NB4 (cell line): ENCODE measurements at regions not wholly inside any gene's neighbourhood (a gene's known extent, or its start where the extent isn't known, plus 50 kb on each side); places are given as distances from the start of the nearest gene placed in this dataset.

Experiments used
- DNase-seq: peaks from one replicate; pipeline ENCODE4 v3.0.0; 2010; ENCODE audit warnings: low read depth
- H3K4me3 ChIP-seq: one replicate; pipeline ENCODE4 v1.5.1; 2011; ENCODE audit warnings: mild to moderate bottlenecking, low read depth, low read length, moderate library complexity
- MYC ChIP-seq: IDR thresholded peaks from 2 replicates; pipeline ENCODE4 v1.6.1; 2011; ENCODE audit warnings: low read depth, low read length
- POLR2A ChIP-seq: IDR thresholded peaks from 2 replicates; pipeline ENCODE4 v1.6.1; 2011; ENCODE audit warnings: mild to moderate bottlenecking; ENCODE audit not compliant: insufficient read length; ENCODE audit errors: extremely low read depth
- TF ChIP-seq, protein P1 (sequence below): IDR thresholded peaks from 2 replicates; pipeline ENCODE4 v1.6.1; 2011; ENCODE audit warnings: low read depth, low read length
- TF ChIP-seq, protein P2 (sequence below): IDR thresholded peaks from one replicate; pipeline ENCODE4 v1.5.1; 2012; ENCODE audit warnings: low read depth, low read length

DNA sequence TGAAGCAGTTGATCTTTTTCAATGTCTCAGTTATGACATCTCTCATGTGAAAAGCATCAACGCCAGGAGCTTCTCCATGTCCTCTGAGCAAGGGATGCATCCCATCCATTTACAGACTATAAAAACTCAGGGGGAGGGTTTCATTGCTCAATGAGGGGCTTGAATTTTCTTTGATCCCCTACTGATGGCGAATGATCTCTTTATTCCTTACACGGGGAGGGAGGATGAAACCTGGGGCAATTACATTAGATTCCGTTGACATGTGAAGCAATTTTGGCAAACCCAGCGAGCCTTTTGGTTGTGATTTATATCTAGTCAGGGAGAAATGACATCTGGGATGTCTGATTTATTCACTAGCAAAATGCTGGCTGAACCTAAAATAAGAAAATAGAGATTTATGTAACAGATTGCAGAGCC lies 268.9 kb downstream of the HIVEP2 start:
- H3K4me3 ChIP-seq: no peak overlapping the region
- DNase-seq: no peak
- no peak for TF ChIP-seq POLR2A
- TF ChIP-seq, protein P1, sequence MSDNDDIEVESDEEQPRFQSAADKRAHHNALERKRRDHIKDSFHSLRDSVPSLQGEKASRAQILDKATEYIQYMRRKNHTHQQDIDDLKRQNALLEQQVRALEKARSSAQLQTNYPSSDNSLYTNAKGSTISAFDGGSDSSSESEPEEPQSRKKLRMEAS: no peak
- TF ChIP-seq, protein P2, sequence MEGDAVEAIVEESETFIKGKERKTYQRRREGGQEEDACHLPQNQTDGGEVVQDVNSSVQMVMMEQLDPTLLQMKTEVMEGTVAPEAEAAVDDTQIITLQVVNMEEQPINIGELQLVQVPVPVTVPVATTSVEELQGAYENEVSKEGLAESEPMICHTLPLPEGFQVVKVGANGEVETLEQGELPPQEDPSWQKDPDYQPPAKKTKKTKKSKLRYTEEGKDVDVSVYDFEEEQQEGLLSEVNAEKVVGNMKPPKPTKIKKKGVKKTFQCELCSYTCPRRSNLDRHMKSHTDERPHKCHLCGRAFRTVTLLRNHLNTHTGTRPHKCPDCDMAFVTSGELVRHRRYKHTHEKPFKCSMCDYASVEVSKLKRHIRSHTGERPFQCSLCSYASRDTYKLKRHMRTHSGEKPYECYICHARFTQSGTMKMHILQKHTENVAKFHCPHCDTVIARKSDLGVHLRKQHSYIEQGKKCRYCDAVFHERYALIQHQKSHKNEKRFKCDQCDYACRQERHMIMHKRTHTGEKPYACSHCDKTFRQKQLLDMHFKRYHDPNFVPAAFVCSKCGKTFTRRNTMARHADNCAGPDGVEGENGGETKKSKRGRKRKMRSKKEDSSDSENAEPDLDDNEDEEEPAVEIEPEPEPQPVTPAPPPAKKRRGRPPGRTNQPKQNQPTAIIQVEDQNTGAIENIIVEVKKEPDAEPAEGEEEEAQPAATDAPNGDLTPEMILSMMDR: no peak
- no peak for TF ChIP-seq MYC

DNA sequence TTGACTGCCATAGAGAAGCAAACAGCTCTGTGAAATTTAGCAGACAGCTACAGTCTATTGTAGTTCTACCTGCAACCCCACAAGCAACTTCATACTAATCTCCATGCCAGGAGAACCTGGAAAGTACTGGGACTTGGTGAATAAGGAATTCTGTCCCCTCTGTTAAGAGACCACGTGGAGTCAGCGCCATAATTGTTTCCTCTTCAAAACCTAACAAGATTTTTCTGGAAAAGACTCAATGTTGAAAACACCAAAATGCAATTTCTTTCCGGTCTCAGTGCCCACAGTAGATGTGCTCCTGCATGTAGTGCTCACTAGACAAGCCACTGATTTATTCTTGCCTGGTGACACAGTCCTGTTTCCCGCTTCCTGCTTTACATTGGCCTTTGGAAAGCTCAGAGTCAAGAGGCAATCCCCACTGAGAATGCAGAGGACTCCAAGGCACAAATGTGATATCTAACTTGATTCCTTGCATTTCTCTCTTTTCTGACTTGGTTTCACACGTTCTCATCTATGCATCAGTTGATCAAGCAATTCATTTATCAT lies 268.3 kb downstream of the HIVEP2 start:
- DNase-seq: no peak
- TF ChIP-seq, protein P1: no peak
- TF ChIP-seq, protein P2: no peak
- TF ChIP-seq MYC (no peak), POLR2A (no peak)
- no peak overlapping the region for H3K4me3 ChIP-seq

DNA sequence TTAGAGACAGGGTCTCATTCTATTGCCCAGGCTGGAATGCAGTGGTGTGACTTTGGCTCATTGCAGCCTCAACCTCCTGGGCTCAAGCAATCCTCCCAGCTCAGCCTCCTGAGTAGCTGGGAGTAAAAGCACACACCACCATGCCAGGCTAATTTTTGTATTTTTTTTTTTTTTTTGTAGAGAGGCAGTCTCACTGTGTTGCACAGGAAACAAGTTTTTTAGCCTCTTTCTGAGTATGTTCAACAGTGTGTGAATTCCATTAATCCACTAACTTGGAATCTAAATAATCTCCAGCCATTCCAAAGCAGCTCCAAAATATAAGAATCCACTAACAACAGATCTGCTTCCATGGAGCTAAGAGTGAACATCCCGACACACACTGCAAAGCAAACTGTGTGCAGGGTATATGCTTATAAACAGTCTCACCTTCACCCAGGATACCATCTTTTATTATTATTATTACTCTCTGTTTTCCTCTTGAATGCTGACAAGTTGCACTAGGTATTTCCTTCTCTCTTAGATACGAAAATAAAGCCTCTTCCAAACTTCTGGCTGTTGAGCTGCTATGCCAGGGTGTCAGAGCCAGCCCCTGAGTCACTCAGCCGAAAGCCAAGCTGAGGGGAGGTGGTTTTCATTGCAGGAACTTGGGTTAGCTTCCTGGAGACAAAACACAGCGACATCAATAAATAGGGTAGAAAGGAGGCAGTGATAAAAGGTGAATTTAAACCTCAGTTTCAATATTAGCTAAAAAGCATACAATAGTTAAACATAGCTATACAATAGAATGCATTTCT lies 264.9 kb downstream of the HIVEP2 start:
- H3K4me3 ChIP-seq: no peak overlapping the region
- DNase-seq: no peak
- TF ChIP-seq, protein P1: no peak
- TF ChIP-seq POLR2A (no peak), MYC (no peak)
- TF ChIP-seq, protein P2: no peak

DNA sequence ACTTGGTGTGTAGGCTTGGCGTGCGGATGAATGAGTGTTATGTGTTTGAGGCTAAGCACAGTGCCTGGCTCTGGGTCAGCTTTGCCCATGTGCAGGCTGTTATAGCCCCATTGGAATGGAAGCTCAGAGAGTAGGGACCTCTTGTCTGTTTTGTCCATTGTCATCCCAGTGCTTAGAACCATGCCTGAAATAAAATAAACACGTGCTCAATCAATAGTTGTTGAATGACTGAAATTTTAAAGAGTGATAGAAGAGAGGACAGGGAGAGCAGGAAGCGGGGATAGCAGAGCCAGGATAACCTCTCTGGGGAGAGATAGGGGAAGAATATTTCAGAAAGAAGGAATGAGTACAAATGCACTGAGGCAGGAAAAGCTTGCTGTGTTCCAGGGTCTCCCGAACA lies 263.9 kb downstream of the HIVEP2 start:
- TF ChIP-seq MYC (no peak), POLR2A (no peak)
- TF ChIP-seq, protein P1: 0 out of 2 replicates have a peak, but pooled peaks have one; percentile 12
- TF ChIP-seq, protein P2: no peak
- H3K4me3 ChIP-seq: no peak overlapping the region
- no peak for DNase-seq

DNA sequence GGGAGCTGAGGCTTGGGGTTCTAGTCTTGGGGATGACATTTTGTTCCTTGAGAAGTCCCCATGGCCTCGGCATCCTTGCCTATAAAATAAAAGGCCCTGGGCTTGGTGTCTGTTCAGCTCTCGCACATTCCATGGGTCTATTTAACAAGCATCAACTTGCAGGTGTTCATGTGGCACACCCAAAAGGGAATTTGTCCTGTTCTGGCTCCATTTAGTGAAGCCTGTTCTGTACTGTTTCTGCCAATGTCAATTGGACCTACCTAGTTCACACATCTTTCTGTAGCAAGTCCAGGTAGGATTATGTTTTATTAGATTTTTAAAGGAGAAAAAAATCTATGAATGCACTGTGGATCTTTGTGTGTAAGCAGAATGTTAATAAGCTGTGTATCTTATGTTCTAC lies 262.0 kb downstream of the HIVEP2 start:
- TF ChIP-seq POLR2A: no peak
- TF ChIP-seq, protein P1: no peak
- TF ChIP-seq, protein P2: no peak
- no peak for TF ChIP-seq MYC
- H3K4me3 ChIP-seq: no peak overlapping the region
- no peak for DNase-seq
